ENCODE measurements at regions not wholly inside any gene's neighbourhood (a gene's known extent, or its start where the extent isn't known, plus 50 kb on each side); places are given as distances from the start of the nearest gene placed in this dataset.

DNA sequence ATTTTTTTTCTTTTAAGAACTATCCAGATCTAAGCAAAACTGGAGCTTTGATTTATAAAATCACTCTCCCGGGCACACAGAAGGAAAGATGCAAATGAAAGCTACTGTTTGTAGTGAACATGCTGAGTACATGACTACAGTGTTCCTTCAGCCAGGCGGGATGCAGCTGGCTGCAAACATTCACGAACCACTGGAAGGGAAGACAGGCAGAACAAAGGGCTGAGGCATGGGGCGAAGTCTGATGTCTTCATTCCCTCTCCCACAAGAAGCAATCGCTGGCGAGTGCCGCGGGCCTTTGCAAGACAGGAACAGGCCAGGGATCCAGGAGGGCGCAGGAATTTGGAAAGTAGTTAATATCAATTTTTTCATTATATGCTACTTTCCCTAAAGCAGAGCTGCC is 257.9 kb upstream of the AJAP1 start:
- Histone ChIP-seq H3K27me3 (peaks cover 0 to 34% (median 0%) of the 10 kb centered on the region in 3 donors), H3K36me3 (no peaks in the 10 kb centered on the region), H3K27ac (no peak overlapping the region), H3K9me3 (peaks cover 0 to 32% (median 19%) of the 10 kb centered on the region in 4 donors), H3K4me3 (no peak overlapping the region), H3K4me1 (no peaks in the 10 kb centered on the region)
- whole genome bisulfite sequencing, 5 donors, result 58 to 71% (median 63%) methylated on average over 9 of the region's 9 CpGs
- TF ChIP-seq CTCF (IDR thresholded peaks at IDR 0.05), result no peak
- TF ChIP-seq POLR2AphosphoS5 (IDR thresholded peaks at IDR 0.05), result no peak
- intact Hi-C loops (cut with DNase I; ENCODE audit: low total_unique reads), result no loop called here
- peak in 1 of 2 donors; percentile 4 for DNase-seq

GRCh38 chr1:4397196-4397595 is 257.2 kb upstream of the AJAP1 start:
- WGBS, 5 donors, result 68 to 83% (median 73%) methylated on average over 4 of the region's 4 CpGs
- H3K4me1 ChIP-seq, result no peaks in the 10 kb centered on the region
- no peak overlapping the region for H3K27ac ChIP-seq
- H3K27me3 ChIP-seq, result peaks cover 0 to 38% (median 0%) of the 10 kb centered on the region in 3 donors
- DNase-seq, result peak in 1 of 2 donors; percentile 13
- H3K4me3 ChIP-seq, result no peak overlapping the region
- intact Hi-C loops (cut with DNase I; ENCODE audit: low total_unique reads), result no loop called here
- no peaks in the 10 kb centered on the region for H3K36me3 ChIP-seq
- peaks cover 0 to 32% (median 19%) of the 10 kb centered on the region in 4 donors for H3K9me3 ChIP-seq
- TF ChIP-seq POLR2A (IDR thresholded peaks at IDR 0.05), result no peak
- TF ChIP-seq CTCF (IDR thresholded peaks at IDR 0.05), result no peak
- TF ChIP-seq EP300 (IDR thresholded peaks at IDR 0.05), result no peak
- TF ChIP-seq POLR2AphosphoS5 (IDR thresholded peaks at IDR 0.05), result no peak

- no peaks in the 10 kb centered on the region for H3K36me3 ChIP-seq
- no peak overlapping the region for H3K27ac ChIP-seq
- H3K4me3 ChIP-seq, result no peak overlapping the region
- H3K9me3 ChIP-seq, result peaks cover 0 to 4% (median 0%) of the 10 kb centered on the region in 4 donors
- H3K4me1 ChIP-seq, result no peaks in the 10 kb centered on the region
- TF ChIP-seq POLR2A (IDR thresholded peaks at IDR 0.05) (no peak), CTCF (IDR thresholded peaks at IDR 0.05) (no peak), POLR2AphosphoS5 (IDR thresholded peaks at IDR 0.05) (no peak), EP300 (IDR thresholded peaks at IDR 0.05) (no peak)
- intact Hi-C loops (cut with DNase I; ENCODE audit: low total_unique reads), result no loop called here
- WGBS, 5 donors, result 81 to 96% (median 85%) methylated on average over 1 of the region's 1 CpG
- peaks cover 0 to 39% (median 0%) of the 10 kb centered on the region in 3 donors for H3K27me3 ChIP-seq
- no peak for DNase-seq
Observed at GRCh38 chr1:4402032-4402431, 252.4 kb upstream of the AJAP1 start.

DNA sequence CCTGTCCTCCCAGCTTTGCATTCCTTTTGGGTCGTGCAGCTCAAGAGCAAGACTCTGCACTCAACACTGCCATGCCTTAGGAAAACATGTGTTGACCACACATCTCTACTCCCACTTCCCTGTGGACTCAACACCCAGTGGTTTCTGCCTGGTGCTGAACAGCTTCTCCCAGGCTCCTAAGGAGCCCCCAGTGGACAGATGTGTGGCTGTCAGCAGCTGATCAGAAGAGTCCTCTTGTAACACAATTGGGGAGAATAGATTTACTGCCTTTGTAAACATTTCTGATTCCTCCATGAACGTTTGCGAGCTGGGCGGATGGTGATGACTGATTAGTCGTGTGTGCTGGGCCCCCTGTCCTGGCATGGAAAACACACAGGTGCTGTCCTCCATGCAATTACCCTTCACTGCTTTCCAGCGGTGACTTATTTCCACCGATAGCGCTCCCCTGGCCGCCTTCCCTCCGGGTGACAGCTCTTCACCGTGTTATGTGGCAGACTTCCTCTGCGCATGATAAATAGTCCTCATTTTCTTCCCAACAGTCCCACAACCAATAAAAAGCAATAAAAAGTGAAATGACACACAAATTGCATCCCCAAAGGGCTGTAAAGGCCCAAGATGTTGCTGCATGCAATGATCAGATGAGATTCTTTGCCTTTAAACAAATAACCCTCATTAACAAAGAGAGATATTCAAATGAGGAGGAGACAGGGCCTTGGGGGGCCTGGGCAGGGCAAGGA is 249.4 kb upstream of the AJAP1 start:
- WGBS, 5 donors, result 60 to 74% (median 66%) methylated on average over 12 of the region's 12 CpGs
- peaks cover 0 to 4% (median 0%) of the 10 kb centered on the region in 4 donors for H3K9me3 ChIP-seq
- intact Hi-C loops (cut with DNase I; ENCODE audit: low total_unique reads), result no loop called here

More for the DNA sequence above, 249.4 kb upstream of the AJAP1 start:
- H3K4me3 ChIP-seq, result no peak overlapping the region
- TF ChIP-seq POLR2AphosphoS5 (IDR thresholded peaks at IDR 0.05) (no peak), POLR2A (IDR thresholded peaks at IDR 0.05) (no peak), CTCF (IDR thresholded peaks at IDR 0.05) (no peak), EP300 (IDR thresholded peaks at IDR 0.05) (no peak)
- no peaks in the 10 kb centered on the region for H3K36me3 ChIP-seq
- DNase-seq, result peak in 1 of 2 donors; percentile 13
- no peaks in the 10 kb centered on the region for H3K4me1 ChIP-seq
- peaks cover 0 to 28% (median 0%) of the 10 kb centered on the region in 3 donors for H3K27me3 ChIP-seq
- no peak overlapping the region for H3K27ac ChIP-seq
